ENCODE measurements at regions not wholly inside any gene's neighbourhood (a gene's known extent, or its start where the extent isn't known, plus 50 kb on each side); places are given as distances from the start of the nearest gene placed in this dataset.

DNA sequence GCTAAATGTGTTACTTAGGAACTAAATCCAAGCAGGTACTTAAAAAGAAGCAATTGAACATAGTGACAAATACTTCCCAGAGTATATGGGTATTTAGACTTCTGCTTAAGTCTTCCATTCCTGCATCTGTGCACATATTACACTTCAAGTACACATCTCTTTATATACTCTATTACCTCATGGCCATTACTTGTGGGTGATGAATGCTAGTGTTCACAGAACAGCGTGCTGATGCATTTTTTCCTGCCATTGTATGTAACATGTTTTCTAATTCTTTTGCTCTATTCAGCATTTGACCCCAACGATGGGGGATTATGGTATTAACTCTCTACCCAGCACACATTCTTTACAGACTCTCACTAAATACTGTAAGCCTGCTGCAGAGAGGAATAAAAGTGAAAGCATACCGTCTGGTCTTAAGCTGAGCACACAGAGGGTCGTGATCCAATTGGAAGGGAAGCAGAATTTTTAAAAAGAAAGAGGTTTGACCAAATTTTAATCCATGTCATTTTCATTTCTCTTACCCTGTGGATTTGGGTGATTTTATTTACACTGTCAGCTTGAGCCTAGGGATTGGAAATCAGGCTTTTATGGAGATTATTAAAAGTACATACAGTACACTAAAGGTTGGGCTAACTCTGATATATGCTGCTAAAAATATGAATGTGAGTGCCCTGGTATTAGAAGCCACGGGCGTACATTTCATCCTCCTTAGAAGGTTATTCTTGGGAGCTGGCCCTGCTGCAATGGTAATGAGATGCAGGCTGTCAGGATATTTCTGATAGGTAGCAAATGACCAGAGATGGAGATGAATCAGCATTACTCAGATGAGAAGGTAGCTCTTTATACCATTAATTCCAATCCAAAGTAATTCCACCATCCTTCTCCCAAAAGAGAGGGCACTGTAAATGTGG is 95.5 kb upstream of the PROX1 start:
- no peak for DNase-seq (ENCODE audit: low spot score)
- TF ChIP-seq, protein P1, sequence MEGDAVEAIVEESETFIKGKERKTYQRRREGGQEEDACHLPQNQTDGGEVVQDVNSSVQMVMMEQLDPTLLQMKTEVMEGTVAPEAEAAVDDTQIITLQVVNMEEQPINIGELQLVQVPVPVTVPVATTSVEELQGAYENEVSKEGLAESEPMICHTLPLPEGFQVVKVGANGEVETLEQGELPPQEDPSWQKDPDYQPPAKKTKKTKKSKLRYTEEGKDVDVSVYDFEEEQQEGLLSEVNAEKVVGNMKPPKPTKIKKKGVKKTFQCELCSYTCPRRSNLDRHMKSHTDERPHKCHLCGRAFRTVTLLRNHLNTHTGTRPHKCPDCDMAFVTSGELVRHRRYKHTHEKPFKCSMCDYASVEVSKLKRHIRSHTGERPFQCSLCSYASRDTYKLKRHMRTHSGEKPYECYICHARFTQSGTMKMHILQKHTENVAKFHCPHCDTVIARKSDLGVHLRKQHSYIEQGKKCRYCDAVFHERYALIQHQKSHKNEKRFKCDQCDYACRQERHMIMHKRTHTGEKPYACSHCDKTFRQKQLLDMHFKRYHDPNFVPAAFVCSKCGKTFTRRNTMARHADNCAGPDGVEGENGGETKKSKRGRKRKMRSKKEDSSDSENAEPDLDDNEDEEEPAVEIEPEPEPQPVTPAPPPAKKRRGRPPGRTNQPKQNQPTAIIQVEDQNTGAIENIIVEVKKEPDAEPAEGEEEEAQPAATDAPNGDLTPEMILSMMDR (IDR thresholded peaks at IDR 0.05; ENCODE audit: extremely low read depth, missing control alignments): no peak

DNA sequence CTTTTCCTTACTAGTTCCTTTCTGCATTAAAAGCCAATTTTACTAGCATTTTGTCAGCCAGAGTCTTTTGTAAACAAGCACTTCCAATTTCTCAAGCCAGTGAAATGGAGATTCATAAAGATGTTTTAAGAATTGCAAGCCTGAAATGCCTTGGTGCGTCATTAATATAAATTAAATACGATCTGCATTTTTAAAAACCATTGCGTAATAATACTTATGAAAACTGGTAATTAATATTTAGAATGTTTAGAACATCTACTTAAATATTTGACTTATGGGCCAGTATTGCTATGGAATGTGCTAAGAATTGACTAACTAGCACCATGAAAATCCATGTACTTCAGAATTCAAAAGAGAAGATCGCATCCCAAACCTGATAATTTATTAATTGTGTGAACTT is 89.1 kb upstream of the PROX1 start:
- no peak for DNase-seq (ENCODE audit: low spot score)
- TF ChIP-seq, protein P1 (IDR thresholded peaks at IDR 0.05; ENCODE audit: extremely low read depth, missing control alignments): no peak

DNA sequence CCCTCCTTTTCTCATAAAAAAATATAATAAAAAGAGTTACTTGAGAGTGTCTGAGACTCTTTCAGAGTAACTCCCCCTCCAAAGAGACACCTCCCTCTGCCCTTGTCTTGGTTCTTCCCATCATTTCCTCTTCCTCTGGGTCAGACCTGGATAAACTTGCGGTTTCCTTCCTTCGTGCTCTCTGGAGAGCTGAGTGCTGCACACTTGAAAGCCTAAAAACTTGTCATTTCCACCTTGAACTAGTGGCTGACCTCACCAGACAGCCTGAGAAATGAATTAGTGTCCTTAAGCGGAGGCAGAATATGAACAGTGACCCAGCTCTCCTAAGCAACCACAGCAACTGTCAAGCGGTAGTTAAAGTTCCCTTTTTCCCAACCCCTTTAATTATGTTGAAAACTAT is 88.4 kb upstream of the PROX1 start:
- TF ChIP-seq, protein P1 (IDR thresholded peaks at IDR 0.05; ENCODE audit: extremely low read depth, missing control alignments): no peak
- DNase-seq (ENCODE audit: low spot score): no peak

DNA sequence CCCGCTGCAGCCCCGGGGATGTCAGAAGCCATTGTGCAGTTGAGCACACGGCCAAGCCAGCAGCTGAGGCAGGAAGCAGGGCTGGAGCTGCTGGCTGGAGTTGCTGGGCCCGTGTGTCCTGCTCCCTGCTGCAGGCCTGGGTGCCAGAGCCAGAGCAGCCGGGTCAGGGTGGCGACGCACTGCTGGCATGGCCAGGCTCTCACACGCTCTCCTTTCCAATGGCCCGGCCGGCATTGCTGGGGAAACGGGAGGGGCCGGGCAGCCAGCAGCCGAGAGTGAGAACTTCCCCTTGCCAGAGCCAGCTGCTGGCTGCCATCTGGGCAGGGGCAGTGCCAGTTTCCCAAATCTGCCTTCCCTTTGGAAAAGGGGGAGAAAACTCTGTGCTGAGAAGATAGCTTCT is 82.4 kb upstream of the PROX1 start:
- no peak for DNase-seq (ENCODE audit: low spot score)
- TF ChIP-seq, protein P1 (IDR thresholded peaks at IDR 0.05; ENCODE audit: extremely low read depth, missing control alignments): no peak

DNA sequence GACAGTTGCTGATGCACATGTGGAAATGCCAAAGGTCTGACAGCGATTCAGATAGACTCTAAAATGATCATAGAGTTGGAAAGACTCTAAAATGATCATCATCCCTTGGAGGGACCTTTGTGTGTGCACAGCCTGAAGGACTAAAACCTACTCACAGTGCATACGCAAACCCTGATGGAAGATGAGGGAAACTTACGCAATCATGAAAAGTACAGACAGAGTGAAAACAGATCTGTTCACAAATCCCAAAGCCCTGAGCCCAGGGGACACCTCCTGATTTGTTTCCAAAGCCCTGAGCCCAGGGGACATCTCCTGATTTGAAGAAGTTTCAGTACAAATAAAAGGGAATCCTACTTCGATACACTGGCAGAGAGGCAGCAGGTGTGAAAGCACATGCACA is 79.3 kb upstream of the PROX1 start:
- TF ChIP-seq, protein P1 (IDR thresholded peaks at IDR 0.05; ENCODE audit: extremely low read depth, missing control alignments): no peak
- no peak for DNase-seq (ENCODE audit: low spot score)

DNA sequence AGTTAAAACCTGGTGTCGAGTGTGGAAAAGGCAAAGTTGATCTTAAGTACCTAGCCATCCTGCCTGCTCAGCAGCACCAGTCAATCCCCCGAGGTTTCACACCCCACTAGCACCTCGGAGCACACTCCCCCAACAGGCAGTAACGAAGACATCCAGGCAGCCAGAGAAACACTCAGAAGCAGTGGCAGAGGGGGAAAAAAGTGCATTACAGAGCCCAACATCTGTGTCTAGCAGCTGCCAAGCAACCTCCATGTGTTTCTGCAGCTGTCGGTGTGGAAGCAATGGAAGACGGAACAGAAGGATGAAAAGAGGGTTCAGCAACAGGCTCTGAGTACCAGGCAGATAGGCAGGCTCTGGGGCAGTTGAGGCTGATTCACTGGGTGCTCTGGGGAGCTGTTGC is 73.4 kb upstream of the PROX1 start:
- TF ChIP-seq, protein P1 (IDR thresholded peaks at IDR 0.05; ENCODE audit: extremely low read depth, missing control alignments): no peak
- DNase-seq (ENCODE audit: low spot score): no peak

DNA sequence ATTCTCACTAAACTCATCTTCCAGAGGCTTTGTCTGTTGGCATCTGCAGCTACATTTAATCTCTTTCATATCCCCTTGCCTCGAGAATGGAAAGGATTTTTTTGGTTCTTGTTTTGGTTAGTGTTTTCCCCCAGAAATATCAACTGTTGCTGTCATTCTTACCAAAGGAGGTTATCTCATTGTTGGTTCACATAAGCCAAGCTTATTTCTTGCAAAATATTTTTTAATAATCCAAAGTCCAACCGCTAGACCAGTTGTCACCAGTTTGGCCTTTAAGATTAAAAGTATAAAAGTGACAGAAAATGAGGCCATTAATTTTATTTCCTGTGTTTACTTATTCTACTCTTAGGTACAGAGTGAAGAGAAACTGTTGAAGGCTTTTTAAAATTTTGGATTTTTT is 66.5 kb upstream of the PROX1 start:
- no peak for DNase-seq (ENCODE audit: low spot score)
- TF ChIP-seq, protein P1 (IDR thresholded peaks at IDR 0.05; ENCODE audit: extremely low read depth, missing control alignments): no peak
